Heart right ventricle (tissue), 16 donors: ENCODE measurements at regions not wholly inside any gene's neighbourhood (a gene's known extent, or its start where the extent isn't known, plus 50 kb on each side); places are given as distances from the start of the nearest gene placed in this dataset.
"Not testable (repeated sequence)": the region's sequence is repeated elsewhere in the genome, so short reads cannot be mapped to it uniquely, and the experiment has no call there.

ENCODE experiments used
- ATAC-seq, 8 donors: fragments of 200-7000 bp; cut with Tn5 transposase; one replicate each; pipeline ENCODE4 v1.9.1; 2020; ENCODE audit warnings: mild to moderate bottlenecking in 8 of 8, moderate library complexity in 8 of 8, moderate number of reproducible peaks in 1 of 8
- DNase-seq, 2 donors: peaks; one replicate each; pipeline ENCODE4 v3.0.0-alpha.2; 2020
- H3K27ac ChIP-seq, 10 donors: fragments of 200-600 bp; sonication (generic) in 2 of 10; one replicate each; pipeline versions ENCODE4 v1.5.0 to v1.8.0; 2020 to 2022; ENCODE audit warnings: mild to moderate bottlenecking in 3 of 10
- H3K27me3 ChIP-seq, 7 donors: fragments of 200-600 bp; one replicate each; pipeline ENCODE4 v1.8.0; 2021 to 2022; ENCODE audit warnings: mild to moderate bottlenecking in 2 of 7
- H3K36me3 ChIP-seq, 9 donors: fragments of 200-600 bp; sonication (generic) in 1 of 9; one replicate each; pipeline versions ENCODE4 v1.5.0 to v1.8.0; 2020 to 2022; ENCODE audit warnings: mild to moderate bottlenecking in 2 of 9
- H3K4me1 ChIP-seq, 9 donors: fragments of 200-600 bp; sonication (generic) in 1 of 9; one replicate each; pipeline versions ENCODE4 v1.5.0 to v1.8.0; 2020 to 2022; ENCODE audit warnings: mild to moderate bottlenecking in 4 of 9
- H3K4me3 ChIP-seq, 10 donors: fragments of 200-600 bp; sonication (generic) in 2 of 10; one replicate each; pipeline versions ENCODE4 v1.5.0 to v1.8.0; 2020 to 2022; ENCODE audit warnings: mild to moderate bottlenecking in 7 of 10, moderate library complexity in 2 of 10
- H3K9me3 ChIP-seq, 11 donors: fragments of 200-600 bp in 10 of 11; sonication (generic) in 2 of 11; one replicate each; pipeline versions ENCODE4 v1.5.0 to v1.8.0; 2013 to 2022; ENCODE audit warnings: mild to moderate bottlenecking in 2 of 11, control low read depth in 1 of 11, moderate library complexity in 1 of 11
- CTCF ChIP-seq, 9 donors: fragments of 200-600 bp; sonication (generic) in 2 of 9; IDR thresholded peaks; one replicate each; pipeline versions ENCODE4 v1.5.0 to v1.8.0; 2021 to 2022; ENCODE audit warnings: antibody characterized with exemption in 9 of 9, mild to moderate bottlenecking in 5 of 9, moderate library complexity in 1 of 9
- WGBS, 2 donors: extraction: QIAGEN DNeasy Blood & Tissue Kit; methylation state at CpG; one replicate each; pipeline ENCODE4 v1.1.7; 2013; ENCODE audit warnings: inconsistent platforms in 1 of 2; 5-methylcytosine and 5-hydroxymethylcytosine counted together
- intact Hi-C, 10 donors: fragments of 100-400 bp; cut with DNase I; formaldehyde crosslinking; loops; one replicate each; pipeline versions ENCODE4 v1.11.1 to v1.14.2; 2022
- donor health status: Arrhythmogenic right ventricular cardiomyopathy.
- donor health status: ischemic (EF 13 %, LVEDD 7.1; RV severe dilation, severe dysfunction).
- donor health status: healthy with polysubstance abuse.
- donor health status: DM: no; HTN: yes; CAD: no.
- donor health status: DM: no; HTN: no; CAD: no.
- donor health status: ischemic (EF 25% LVEDD 6.9; RV normal size, moderate dysfunction).
- donor health status: ischemic (EF 25% LVEDD 5.7; RV mildly dilated, moderate dysfunction).
- donor health status: healthy.
- donor health status: DM: yes; HTN: yes; CAD: no.
- donor health status: Ischemic cardiomyopathy.
- donor health status: ischemic (EF 35%, LVEDD 5.7; RV mildly dilated, moderate dysfunction).
- donor health status: nonischemic (EF 11% LVEDD 7.7; RV severe dilation, severe dysfunction).
- donor health status: DM: yes; HTN: yes; CAD: no.
- donor health status: PGD.
- donor health status: ischemic (EF 29% LVEDD 5.4; RV normal size, mild dysfunction).
- donor health status: nonischemic (EF 23%, LVEDD 6.1; RV moderate dilation, normal function).

DNA sequence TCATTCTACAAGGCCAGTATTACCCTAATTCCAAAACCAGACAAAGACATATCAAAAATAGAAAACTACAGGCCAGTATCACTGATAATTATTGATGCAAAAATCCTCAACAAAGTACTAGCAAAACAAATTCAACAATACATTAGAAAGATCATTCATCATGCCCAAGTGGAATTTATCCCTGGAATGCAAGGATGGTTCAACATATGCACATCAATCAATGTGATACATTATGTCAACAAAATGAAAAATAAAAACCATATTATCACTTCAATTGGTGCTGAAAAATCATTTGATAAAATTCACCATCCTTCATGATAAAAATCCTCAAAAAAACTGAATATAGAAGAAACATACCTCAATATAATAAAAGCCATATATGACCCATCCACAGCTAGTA, 115.2 kb upstream of the SLC27A6 start:
- no peaks in the 10 kb centered on the region for H3K36me3 ChIP-seq
- TF ChIP-seq CTCF (IDR thresholded peaks at IDR 0.05), result no peak
- no peaks in the 10 kb centered on the region for H3K27me3 ChIP-seq
- H3K4me3 ChIP-seq, result no peak overlapping the region
- H3K4me1 ChIP-seq, result no peaks in the 10 kb centered on the region
- intact Hi-C loops, result no loop called here
- peaks cover 0 to 53% (median 22%) of the 10 kb centered on the region in 11 donors for H3K9me3 ChIP-seq
- no peak for ATAC-seq
- no peak overlapping the region for H3K27ac ChIP-seq
- no peak for DNase-seq

DNA sequence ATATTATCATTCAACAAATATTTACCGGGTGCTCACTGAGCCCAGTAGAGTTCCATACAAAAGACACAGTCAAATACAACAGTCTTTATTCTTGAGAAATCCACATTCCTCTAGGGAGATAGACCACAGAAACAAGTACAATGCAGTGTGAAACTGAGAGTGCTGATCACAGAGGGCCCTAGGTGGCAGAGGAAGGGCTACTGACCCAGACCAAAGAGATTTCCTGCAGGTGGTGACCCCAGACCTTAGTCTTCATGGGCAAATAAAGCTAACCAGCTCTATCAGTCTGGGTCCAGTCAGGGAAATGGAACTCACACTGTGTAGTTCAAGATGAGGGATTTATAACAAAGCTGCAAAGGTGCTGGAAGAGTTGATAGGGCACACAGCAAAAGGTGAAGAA, 110.4 kb upstream of the SLC27A6 start:
- no peaks in the 10 kb centered on the region for H3K4me1 ChIP-seq
- TF ChIP-seq CTCF (IDR thresholded peaks at IDR 0.05), result no peak
- 91 to 94% methylated on average over 1 of the region's 1 CpG for whole genome bisulfite sequencing, 2 donors
- no peak overlapping the region for H3K27ac ChIP-seq
- peaks cover 0 to 29% (median 6%) of the 10 kb centered on the region in 11 donors for H3K9me3 ChIP-seq
- ATAC-seq (no peak), DNase-seq (no peak)
- no peaks in the 10 kb centered on the region for H3K27me3 ChIP-seq
- H3K4me3 ChIP-seq, result no peak overlapping the region
- H3K36me3 ChIP-seq, result no peaks in the 10 kb centered on the region
- intact Hi-C loops, result no loop called here

GRCh38 chr5:128857076-128857677, 108.1 kb upstream of the SLC27A6 start:
- Histone ChIP-seq H3K9me3 (peaks cover 0 to 16% (median 0%) of the 10 kb centered on the region in 11 donors), H3K4me3 (no peak overlapping the region), H3K27me3 (no peaks in the 10 kb centered on the region), H3K27ac (no peak overlapping the region), H3K4me1 (no peaks in the 10 kb centered on the region), H3K36me3 (no peaks in the 10 kb centered on the region)
- TF ChIP-seq CTCF (IDR thresholded peaks at IDR 0.05), result no peak
- ATAC-seq (peak in 3 of 8 donors; percentile 16 to 77 (median 44)), DNase-seq (no peak)
- intact Hi-C loops, result no loop called here
- 22 to 31% methylated on average over 3 of the region's 3 CpGs for WGBS, 2 donors

GRCh38 chr5:128858995-128859394, 106.3 kb upstream of the SLC27A6 start:
- intact Hi-C loops, result no loop called here
- H3K9me3 ChIP-seq, result peaks cover 0 to 16% (median 0%) of the 10 kb centered on the region in 11 donors
- ATAC-seq (no peak), DNase-seq (no peak)
- no peak for TF ChIP-seq CTCF (IDR thresholded peaks at IDR 0.05)
- H3K4me1 ChIP-seq, result no peaks in the 10 kb centered on the region
- WGBS, 2 donors, result 71 to 95% methylated on average over 1 of the region's 1 CpG
- no peaks in the 10 kb centered on the region for H3K27me3 ChIP-seq
- no peak overlapping the region for H3K27ac ChIP-seq
- H3K4me3 ChIP-seq, result no peak overlapping the region
- no peaks in the 10 kb centered on the region for H3K36me3 ChIP-seq

GRCh38 chr5:128861155-128861554, 104.1 kb upstream of the SLC27A6 start:
- H3K9me3 ChIP-seq, result peaks cover 0 to 16% (median 0%) of the 10 kb centered on the region in 11 donors
- intact Hi-C loops, H3K27me3 ChIP-seq, H3K4me3 ChIP-seq, H3K4me1 ChIP-seq, ATAC-seq, H3K36me3 ChIP-seq, DNase-seq, H3K27ac ChIP-seq: not testable (repeated sequence)
- 93 to 98% methylated on average over 22 of the region's 22 CpGs for WGBS, 2 donors
